HepG2 (cell line): ENCODE measurements at regions not wholly inside any gene's neighbourhood (a gene's known extent, or its start where the extent isn't known, plus 50 kb on each side); places are given as distances from the start of the nearest gene placed in this dataset.
"Not testable (repeated sequence)": the region's sequence is repeated elsewhere in the genome, so short reads cannot be mapped to it uniquely, and the experiment has no call there.

Experiments
- ATAC-seq: fragments of 200-7000 bp; cut with Tn5 transposase; 3 replicates; pipeline ENCODE4 v1.9.1; 2020; ENCODE audit warnings: mild to moderate bottlenecking, moderate library complexity
- BruUV-seq: library from RNA; stranded (reverse); fragments of 400-500 nt; replicated peaks from 2 replicates; lab custom pipeline; 2021; lab: Mats Ljungman, UMichigan
- CTCF ChIA-PET: fragments of 300-600 bp; formaldehyde crosslinking; extraction: SDS; loops from one replicate; lab custom pipeline; 2021; ENCODE audit warnings: low total read pairs, inconsistent platforms, low intra/inter-chr PET ratio; lab: Yijun Ruan, JAX
- POLR2A ChIA-PET: fragments of 350-600 bp; sonication (Branson Sonifier 250); formaldehyde crosslinking; loops from one replicate; lab custom pipeline; 2020; ENCODE audit warnings: antibody characterized with exemption, inconsistent platforms; lab: Yijun Ruan, JAX
- DNase-seq: peaks from one replicate; pipeline ENCODE4 v3.0.0-alpha.2; 2015; ENCODE audit warnings: low spot score
- FAIRE-seq: peaks from 3 replicates; lab custom pipeline; 2011; peaks lifted over from hg19 to GRCh38; lab: Jason Lieb, UNC
- H2AFZ ChIP-seq: one replicate; pipeline ENCODE4 v1.6.1; 2011; ENCODE audit warnings: low read length, inconsistent platforms
- H3K27ac ChIP-seq: fragments of 300-600 bp; 3 replicates; pipeline ENCODE4 v1.8.0; 2011; ENCODE audit warnings: mixed run types, mild to moderate bottlenecking, mixed read lengths, low read length, inconsistent platforms; ENCODE audit not compliant: insufficient read depth; ENCODE audit errors: extremely low read length
- H3K27me3 ChIP-seq, 2 experiments: fragments of 200-600 bp in 1 of 2; 2 replicates in 1 of 2; 3 replicates in 1 of 2; pipeline versions ENCODE4 v1.6.0 to v1.8.0; 2011; ENCODE audit warnings: low read length in 2 of 2, mild to moderate bottlenecking in 2 of 2, moderate library complexity in 2 of 2, inconsistent platforms in 1 of 2; ENCODE audit not compliant: insufficient read depth in 2 of 2, control insufficient read depth in 1 of 2
- H3K36me3 ChIP-seq, 2 experiments: fragments of 200-600 bp in 1 of 2; replicated peaks in 1 of 2; 2 replicates in 1 of 2; 3 replicates in 1 of 2; pipeline versions ENCODE4 v1.5.1 to v1.8.0; 2011; ENCODE audit warnings: low read length in 2 of 2, inconsistent platforms in 1 of 2; ENCODE audit not compliant: insufficient read depth in 2 of 2, control insufficient read depth in 1 of 2
- H3K4me1 ChIP-seq: 2 replicates; pipeline ENCODE4 v1.5.1; 2012; ENCODE audit warnings: low read length, inconsistent platforms; ENCODE audit not compliant: insufficient read depth
- H3K4me2 ChIP-seq: 2 replicates; pipeline ENCODE4 v1.6.0; 2011; ENCODE audit warnings: low read depth, low read length, inconsistent platforms
- H3K4me3 ChIP-seq, 3 experiments: fragments of 200-600 bp in 1 of 3; sonication (generic), shearing (Covaris generic) in 1 of 3; replicated peaks in 1 of 3; 2 replicates each; pipeline ENCODE4 v1.5.1; 2011 to 2016; ENCODE audit warnings: low read length in 3 of 3, inconsistent platforms in 2 of 3, low read depth in 2 of 3, mild to moderate bottlenecking in 2 of 3, control low read depth in 1 of 3, mixed read lengths in 1 of 3; ENCODE audit not compliant: insufficient read depth in 1 of 3
- H3K79me2 ChIP-seq: one replicate; pipeline ENCODE4 v1.6.1; 2011; ENCODE audit warnings: low read length, inconsistent platforms; ENCODE audit not compliant: insufficient read depth
- H3K9ac ChIP-seq: 2 replicates; pipeline ENCODE4 v1.6.0; 2011; ENCODE audit warnings: mild to moderate bottlenecking, low read depth, low read length, inconsistent platforms; ENCODE audit not compliant: insufficient read depth
- H3K9me3 ChIP-seq: 2 replicates; pipeline ENCODE4 v1.5.1; 2012; ENCODE audit warnings: mild to moderate bottlenecking, low read length
- H4K20me1 ChIP-seq: 2 replicates; pipeline ENCODE4 v1.6.0; 2011; ENCODE audit warnings: inconsistent platforms, mild to moderate bottlenecking, low read length, moderate library complexity; ENCODE audit not compliant: insufficient read depth
- FLYWCH1 ChIP-seq: sonication (generic); formaldehyde crosslinking; IDR thresholded peaks from 2 replicates; pipeline ENCODE4 v1.8.1; 2023; ENCODE audit warnings: mild to moderate bottlenecking, missing genetic modification reagents
- TEAD2 ChIP-seq: sonication (generic); formaldehyde crosslinking; IDR thresholded peaks from 2 replicates; pipeline ENCODE4 v1.9.0; 2021; ENCODE audit warnings: missing genetic modification reagents
- WGBS: methylation state at CpG from one replicate; pipeline ENCODE4 v1.1.6; 2017; ENCODE audit warnings: low lambda C conversion rate; 5-methylcytosine and 5-hydroxymethylcytosine counted together
- in situ Hi-C: cut with HindIII; loops from 2 replicates; pipeline ENCODE4 v1.10.0; 2017; ENCODE audit warnings: low pct_unique_long_range_greater_than_20kb; ENCODE audit not compliant: extremely low pct_ligation_motif_present
- intact Hi-C: fragments of 100-400 bp; cut with micrococcal nuclease; formaldehyde crosslinking; loops from one replicate; pipeline ENCODE4 v1.10.0; 2022; ENCODE audit not compliant: unreplicated experiment
- TF ChIP-seq, protein P1 (sequence below), 2 experiments: sonication (generic) in 1 of 2; formaldehyde crosslinking in 1 of 2; IDR thresholded peaks; 2 replicates each; pipeline versions ENCODE4 v1.4.0 to v1.6.1; 2016 to 2020; ENCODE audit warnings: borderline replicate concordance in 1 of 2, low read depth in 1 of 2, mild to moderate bottlenecking in 1 of 2, missing genetic modification reagents in 1 of 2

DNA sequence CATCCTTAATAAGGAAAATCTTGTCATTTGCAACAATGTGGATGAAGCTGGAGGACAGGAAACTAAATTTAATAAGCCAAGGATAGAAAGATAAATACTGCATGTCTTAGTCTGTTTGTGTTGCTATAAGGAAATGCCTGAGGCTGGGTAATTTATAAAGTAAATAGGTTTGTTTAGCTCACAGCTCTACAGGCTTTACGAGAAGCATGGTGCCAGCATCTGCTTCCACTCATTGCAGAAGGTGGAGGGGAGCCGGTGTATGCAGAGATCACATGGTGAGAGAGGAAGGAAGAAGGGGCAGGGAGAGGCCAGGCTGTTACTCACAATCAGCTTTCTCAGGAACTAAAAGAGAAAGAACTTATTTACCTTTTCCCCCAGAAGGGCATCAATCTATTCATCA is 118.9 kb upstream of the SMLR1 start (continued):
- TF ChIP-seq, protein P1, sequence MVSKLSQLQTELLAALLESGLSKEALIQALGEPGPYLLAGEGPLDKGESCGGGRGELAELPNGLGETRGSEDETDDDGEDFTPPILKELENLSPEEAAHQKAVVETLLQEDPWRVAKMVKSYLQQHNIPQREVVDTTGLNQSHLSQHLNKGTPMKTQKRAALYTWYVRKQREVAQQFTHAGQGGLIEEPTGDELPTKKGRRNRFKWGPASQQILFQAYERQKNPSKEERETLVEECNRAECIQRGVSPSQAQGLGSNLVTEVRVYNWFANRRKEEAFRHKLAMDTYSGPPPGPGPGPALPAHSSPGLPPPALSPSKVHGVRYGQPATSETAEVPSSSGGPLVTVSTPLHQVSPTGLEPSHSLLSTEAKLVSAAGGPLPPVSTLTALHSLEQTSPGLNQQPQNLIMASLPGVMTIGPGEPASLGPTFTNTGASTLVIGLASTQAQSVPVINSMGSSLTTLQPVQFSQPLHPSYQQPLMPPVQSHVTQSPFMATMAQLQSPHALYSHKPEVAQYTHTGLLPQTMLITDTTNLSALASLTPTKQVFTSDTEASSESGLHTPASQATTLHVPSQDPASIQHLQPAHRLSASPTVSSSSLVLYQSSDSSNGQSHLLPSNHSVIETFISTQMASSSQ (IDR thresholded peaks at IDR 0.05; ENCODE audit: low read depth), result no peak
- TF ChIP-seq, protein P1 (CRISPR knock-in tag; IDR thresholded peaks at IDR 0.05; ENCODE audit: borderline replicate concordance), result no peak
- no peak for TF ChIP-seq TEAD2
- TF ChIP-seq FLYWCH1 (CRISPR knock-in tag), result no peak

DNA sequence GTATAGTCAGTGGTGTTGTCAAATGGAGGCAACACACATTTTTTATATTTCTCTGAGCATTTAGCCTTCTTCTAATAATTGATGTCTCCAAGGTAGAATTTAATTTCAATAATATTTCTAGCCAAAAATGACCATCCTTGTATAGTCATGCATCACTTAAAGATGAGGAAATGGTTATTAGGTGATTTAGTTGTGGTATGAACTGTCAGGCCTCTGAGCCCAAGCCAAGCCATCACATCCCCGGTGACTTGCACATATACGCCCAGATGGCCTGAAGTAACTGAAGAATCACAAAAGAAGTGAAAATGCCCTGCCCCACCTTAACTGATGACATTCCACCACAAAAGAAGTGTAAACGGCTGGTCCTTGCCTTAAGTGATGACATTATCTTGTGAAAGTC is 115.6 kb upstream of the SMLR1 start:
- H2AFZ ChIP-seq, H3K36me3 ChIP-seq, BruUV-seq, FAIRE-seq, H3K4me2 ChIP-seq, H3K4me3 ChIP-seq, H3K9me3 ChIP-seq, intact Hi-C loops, H3K27ac ChIP-seq, H3K9ac ChIP-seq, H3K4me1 ChIP-seq, in situ Hi-C loops, CTCF ChIA-PET, POLR2A ChIA-PET, ATAC-seq, DNase-seq, H3K79me2 ChIP-seq, H4K20me1 ChIP-seq, H3K27me3 ChIP-seq: not testable (repeated sequence)
- 36% methylated on average over 3 of the region's 3 CpGs for WGBS
